ENCODE measurements at regions not wholly inside any gene's neighbourhood (a gene's known extent, or its start where the extent isn't known, plus 50 kb on each side); places are given as distances from the start of the nearest gene placed in this dataset.

GRCh38 chr12:115037830-115038229 lies 353.9 kb upstream of the TBX3 start:
- Histone ChIP-seq H3K27me3 (ENCODE audit: control insufficient read depth, insufficient read depth, low read length) (no peaks in the 10 kb centered on the region), H3K36me3 (ENCODE audit: control insufficient read depth, insufficient read depth, low read length) (no peaks in the 10 kb centered on the region), H3K4me3 (ENCODE audit: low read depth, low read length) (no peak overlapping the region)
- DNase-seq (ENCODE audit: low read depth): no peak
- TF ChIP-seq CTCF (IDR thresholded peaks at IDR 0.05; ENCODE audit: insufficient read depth, low read length, poor library complexity, severe bottlenecking): no peak

GRCh38 chr12:115035535-115036107 lies 351.6 kb upstream of the TBX3 start:
- no peaks in the 10 kb centered on the region for H3K27me3 ChIP-seq (ENCODE audit: control insufficient read depth, insufficient read depth, low read length)
- no peak for DNase-seq (ENCODE audit: low read depth)
- no peak for TF ChIP-seq CTCF (IDR thresholded peaks at IDR 0.05; ENCODE audit: insufficient read depth, low read length, poor library complexity, severe bottlenecking)

GRCh38 chr12:115032521-115032920 lies 348.5 kb upstream of the TBX3 start:
- no peaks in the 10 kb centered on the region for H3K27me3 ChIP-seq (ENCODE audit: control insufficient read depth, insufficient read depth, low read length)
- no peak for TF ChIP-seq CTCF (IDR thresholded peaks at IDR 0.05; ENCODE audit: insufficient read depth, low read length, poor library complexity, severe bottlenecking)

More at GRCh38 chr12:115035535-115036107, 351.6 kb upstream of the TBX3 start:
- Histone ChIP-seq H3K4me3 (ENCODE audit: low read depth, low read length) (no peak overlapping the region), H3K36me3 (ENCODE audit: control insufficient read depth, insufficient read depth, low read length) (no peaks in the 10 kb centered on the region)

GRCh38 chr12:115030017-115030416 lies 346.0 kb upstream of the TBX3 start:
- TF ChIP-seq CTCF (IDR thresholded peaks at IDR 0.05; ENCODE audit: insufficient read depth, low read length, poor library complexity, severe bottlenecking): no peak

More at GRCh38 chr12:115032521-115032920, 348.5 kb upstream of the TBX3 start:
- no peak overlapping the region for H3K4me3 ChIP-seq (ENCODE audit: low read depth, low read length)
- H3K36me3 ChIP-seq (ENCODE audit: control insufficient read depth, insufficient read depth, low read length): no peaks in the 10 kb centered on the region
- DNase-seq (ENCODE audit: low read depth): no peak

DNA sequence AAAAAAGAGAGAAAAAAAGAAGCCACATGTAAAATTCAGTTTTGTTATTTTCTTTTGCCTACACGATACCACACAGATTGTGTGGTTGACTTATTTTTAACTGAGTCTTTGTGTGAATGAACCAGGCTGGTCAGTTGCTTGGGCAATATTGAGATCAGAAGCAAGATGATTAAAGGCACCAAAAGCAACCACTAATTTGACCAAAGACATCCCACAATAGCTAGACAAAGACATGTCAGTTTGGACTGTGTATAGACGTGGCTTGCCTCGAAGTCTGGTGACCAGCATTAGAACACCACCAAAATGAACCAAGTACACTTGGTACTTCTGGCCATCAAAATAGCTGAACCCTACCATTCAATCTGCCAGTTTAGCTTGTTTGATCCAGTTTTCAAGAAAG lies 340.6 kb upstream of the TBX3 start:
- DNase-seq (ENCODE audit: low read depth): no peak
- Histone ChIP-seq H3K4me3 (ENCODE audit: low read depth, low read length) (no peak overlapping the region), H3K36me3 (ENCODE audit: control insufficient read depth, insufficient read depth, low read length) (no peaks in the 10 kb centered on the region), H3K27me3 (ENCODE audit: control insufficient read depth, insufficient read depth, low read length) (no peaks in the 10 kb centered on the region)
- TF ChIP-seq CTCF (IDR thresholded peaks at IDR 0.05; ENCODE audit: insufficient read depth, low read length, poor library complexity, severe bottlenecking): no peak

More at GRCh38 chr12:115030017-115030416, 346.0 kb upstream of the TBX3 start:
- no peaks in the 10 kb centered on the region for H3K36me3 ChIP-seq (ENCODE audit: control insufficient read depth, insufficient read depth, low read length)
- H3K4me3 ChIP-seq (ENCODE audit: low read depth, low read length): no peak overlapping the region
- DNase-seq (ENCODE audit: low read depth): no peak
- no peaks in the 10 kb centered on the region for H3K27me3 ChIP-seq (ENCODE audit: control insufficient read depth, insufficient read depth, low read length)

Data from kidney epithelial cell (primary cell).